ENCODE measurements at regions not wholly inside any gene's neighbourhood (a gene's known extent, or its start where the extent isn't known, plus 50 kb on each side); places are given as distances from the start of the nearest gene placed in this dataset.

GRCh38 chr9:74330487-74331214 lies 166.5 kb upstream of the RORB start:
- TF ChIP-seq CTCF (IDR thresholded peaks at IDR 0.05): no peak
- TF ChIP-seq EZH2 (IDR thresholded peaks at IDR 0.05): no peak
